Ascending aorta (tissue), 2 donors: ENCODE measurements at regions not wholly inside any gene's neighbourhood (a gene's known extent, or its start where the extent isn't known, plus 50 kb on each side); places are given as distances from the start of the nearest gene placed in this dataset.

Source experiments
- DNase-seq, 2 donors: peaks; one replicate each; pipeline ENCODE4 v3.0.0-alpha.2; 2019; ENCODE audit warnings: low spot score in 2 of 2
- H3K27ac ChIP-seq, 2 donors: fragments of 200-600 bp; sonication (generic); one replicate each; pipeline ENCODE4 v1.5.1; 2016 to 2017; ENCODE audit warnings: mild to moderate bottlenecking in 1 of 2
- H3K27me3 ChIP-seq: fragments of 200-600 bp; sonication (generic); one replicate; pipeline ENCODE4 v1.5.1; 2017
- H3K36me3 ChIP-seq, 2 donors: fragments of 200-600 bp; sonication (generic); one replicate each; pipeline ENCODE4 v1.5.1; 2016
- H3K4me1 ChIP-seq, 2 donors: fragments of 200-600 bp; sonication (generic); one replicate each; pipeline ENCODE4 v1.5.1; 2016 to 2017; ENCODE audit warnings: mild to moderate bottlenecking in 1 of 2
- H3K4me3 ChIP-seq, 2 donors: fragments of 200-600 bp; sonication (generic); one replicate each; pipeline ENCODE4 v1.5.1; 2016 to 2017; ENCODE audit warnings: mild to moderate bottlenecking in 1 of 2
- H3K9me3 ChIP-seq, 2 donors: fragments of 200-600 bp; sonication (generic); one replicate each; pipeline ENCODE4 v1.5.1; 2016
- CTCF ChIP-seq, 3 experiments: fragments of 200-600 bp in 2 of 3; fragments of 450-650 bp in 1 of 3; sonication (generic) in 2 of 3; IDR thresholded peaks; one replicate each; pipeline ENCODE4 v1.5.1; 2016 to 2019; ENCODE audit warnings: antibody characterized with exemption in 3 of 3, mild to moderate bottlenecking in 1 of 3, moderate library complexity in 1 of 3
- intact Hi-C: fragments of 100-400 bp; cut with DNase I; formaldehyde crosslinking; loops from one replicate; pipeline ENCODE4 v1.15.1; 2023

DNA sequence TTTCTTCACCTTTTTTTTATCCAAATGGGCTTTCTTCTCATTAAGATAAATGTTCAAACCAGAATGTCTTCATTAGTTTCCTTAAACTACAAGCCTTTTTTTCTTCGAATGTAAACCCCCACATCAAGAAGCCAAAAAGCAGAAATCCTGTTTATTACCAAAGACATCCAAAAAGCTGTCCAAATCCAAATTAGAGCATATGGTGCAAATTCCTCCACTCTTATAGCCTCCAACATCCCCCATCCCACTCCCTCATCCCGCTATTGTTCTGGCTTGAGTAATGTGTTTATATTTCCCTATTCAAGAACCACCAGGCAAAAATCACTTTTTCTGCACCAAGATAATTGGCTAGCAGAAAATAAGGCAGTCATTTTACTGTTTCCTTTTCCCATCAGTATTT, 315.1 kb upstream of the ADGRL3 start:
- Histone ChIP-seq H3K4me3 (peak overlapping the region; percentile 19 to 48), H3K27me3 (no peaks in the 10 kb centered on the region), H3K36me3 (no peaks in the 10 kb centered on the region), H3K27ac (no peak overlapping the region), H3K4me1 (no peaks in the 10 kb centered on the region), H3K9me3 (no peaks in the 10 kb centered on the region)
- intact Hi-C loops: no loop called here
- TF ChIP-seq CTCF (IDR thresholded peaks at IDR 0.05): no peak
- DNase-seq: no peak

DNA sequence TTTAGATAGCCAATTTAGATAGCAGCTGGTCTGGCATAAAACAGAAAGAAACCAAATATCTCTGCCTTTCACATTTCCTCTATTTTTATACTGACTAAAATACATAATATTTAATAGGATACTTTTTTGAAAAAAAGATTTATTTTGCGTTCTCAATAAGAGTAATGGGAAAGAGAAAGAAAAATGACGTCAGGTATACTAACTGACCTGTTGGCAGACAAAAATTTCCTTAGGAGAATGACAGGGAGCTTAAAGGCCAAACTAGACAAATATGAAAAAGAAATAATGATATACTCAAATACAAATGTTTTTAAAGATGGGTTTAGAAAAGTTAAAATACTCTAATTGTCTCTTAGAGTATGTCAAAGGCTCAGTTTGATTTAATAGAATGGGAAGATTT, 309.4 kb upstream of the ADGRL3 start:
- Histone ChIP-seq H3K4me1 (no peaks in the 10 kb centered on the region), H3K36me3 (no peaks in the 10 kb centered on the region), H3K4me3 (no peak overlapping the region), H3K27me3 (no peaks in the 10 kb centered on the region), H3K27ac (no peak overlapping the region), H3K9me3 (no peaks in the 10 kb centered on the region)
- intact Hi-C loops: no loop called here
- no peak for TF ChIP-seq CTCF (IDR thresholded peaks at IDR 0.05)
- DNase-seq: no peak

- H3K36me3 ChIP-seq: no peaks in the 10 kb centered on the region
- TF ChIP-seq CTCF (IDR thresholded peaks at IDR 0.05): no peak
- no peaks in the 10 kb centered on the region for H3K9me3 ChIP-seq
- no peaks in the 10 kb centered on the region for H3K27me3 ChIP-seq
- DNase-seq: no peak
- no peak overlapping the region for H3K4me3 ChIP-seq
- H3K4me1 ChIP-seq: no peaks in the 10 kb centered on the region
- H3K27ac ChIP-seq: no peak overlapping the region
- intact Hi-C loops: no loop called here
Measured at GRCh38 chr4:60891947-60892346, 308.2 kb upstream of the ADGRL3 start.

GRCh38 chr4:60897415-60897814, 302.7 kb upstream of the ADGRL3 start:
- Histone ChIP-seq H3K27ac (no peak overlapping the region), H3K4me1 (no peaks in the 10 kb centered on the region), H3K27me3 (no peaks in the 10 kb centered on the region), H3K9me3 (no peaks in the 10 kb centered on the region), H3K36me3 (no peaks in the 10 kb centered on the region), H3K4me3 (no peak overlapping the region)
- intact Hi-C loops: no loop called here
- no peak for DNase-seq
- no peak for TF ChIP-seq CTCF (IDR thresholded peaks at IDR 0.05)

DNA sequence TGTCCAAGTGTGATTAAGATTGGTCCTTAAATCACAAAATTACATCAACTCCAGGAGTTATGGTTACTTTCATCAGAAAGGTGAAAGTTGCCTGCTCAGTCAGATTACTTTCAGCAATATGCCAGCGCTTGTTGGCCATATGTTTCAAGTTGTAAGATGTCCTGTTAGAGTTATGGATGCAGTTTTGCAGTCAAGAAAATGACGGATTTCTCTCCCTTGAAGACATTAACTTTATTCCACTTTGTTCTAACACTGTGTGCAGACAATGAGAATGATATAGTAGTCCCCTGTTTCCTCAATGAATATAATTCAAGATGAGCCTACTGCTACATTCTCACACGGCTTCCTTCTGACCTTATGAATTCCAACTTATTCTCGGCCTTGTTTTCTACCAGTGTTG, 295.0 kb upstream of the ADGRL3 start:
- Histone ChIP-seq H3K27ac (no peak overlapping the region), H3K36me3 (no peaks in the 10 kb centered on the region), H3K27me3 (no peaks in the 10 kb centered on the region), H3K4me1 (no peaks in the 10 kb centered on the region), H3K4me3 (no peak overlapping the region), H3K9me3 (no peaks in the 10 kb centered on the region)
- no peak for TF ChIP-seq CTCF (IDR thresholded peaks at IDR 0.05)
- no peak for DNase-seq
- intact Hi-C loops: no loop called here

GRCh38 chr4:60911127-60911526, 289.0 kb upstream of the ADGRL3 start:
- intact Hi-C loops: no loop called here
- Histone ChIP-seq H3K4me3 (no peak overlapping the region), H3K36me3 (no peaks in the 10 kb centered on the region), H3K4me1 (no peaks in the 10 kb centered on the region), H3K27me3 (no peaks in the 10 kb centered on the region), H3K9me3 (no peaks in the 10 kb centered on the region), H3K27ac (no peak overlapping the region)
- DNase-seq: no peak
- TF ChIP-seq CTCF (IDR thresholded peaks at IDR 0.05): no peak
